ENCODE measurements at regions not wholly inside any gene's neighbourhood (a gene's known extent, or its start where the extent isn't known, plus 50 kb on each side); places are given as distances from the start of the nearest gene placed in this dataset.
A peak's percentile ranks its signal among the peaks of the same experiment; 100 is the strongest.

- DNase-seq: no peak
Observed at GRCh38 chr7:18276380-18276779, 219.2 kb upstream of the HDAC9 start.

GRCh38 chr7:18278316-18278715, 217.2 kb upstream of the HDAC9 start:
- FAIRE-seq (no peak), DNase-seq (peak in 1 of 5 donors; percentile 40)
- H3K4me1 ChIP-seq (ENCODE audit: control insufficient read depth in 2 of 3, insufficient read depth in 2 of 3, low read depth in 1 of 3, low read length in 3 of 3): no peaks in the 10 kb centered on the region
- H3K9me3 ChIP-seq (ENCODE audit: control insufficient read depth in 2 of 3, insufficient read depth in 1 of 3, low read length in 3 of 3): no peaks in the 10 kb centered on the region
- no peak overlapping the region for H3K4me3 ChIP-seq (ENCODE audit: low read length in 3 of 3)
- TF ChIP-seq CTCF (IDR thresholded peaks at IDR 0.05; ENCODE audit: borderline replicate concordance, extremely low read depth, insufficient read depth): no peak
- no peaks in the 10 kb centered on the region for H3K36me3 ChIP-seq (ENCODE audit: control insufficient read depth in 2 of 3, insufficient read depth in 3 of 3, low read length in 3 of 3)
- no peak overlapping the region for H3K27ac ChIP-seq (ENCODE audit: low read depth in 2 of 2, low read length in 2 of 2)
- no peaks in the 10 kb centered on the region for H3K27me3 ChIP-seq (ENCODE audit: control insufficient read depth, insufficient read depth, low read length)
- intact Hi-C loops (cut with DNase I): no loop called here
- H3K9ac ChIP-seq (ENCODE audit: low read length in 3 of 3): no peak overlapping the region

More at GRCh38 chr7:18276380-18276779, 219.2 kb upstream of the HDAC9 start:
- no peak overlapping the region for H3K9ac ChIP-seq (ENCODE audit: low read length in 3 of 3)
- no peak for FAIRE-seq
- intact Hi-C loops (cut with DNase I): no loop called here
- H3K4me3 ChIP-seq (ENCODE audit: low read length in 3 of 3): no peak overlapping the region
- TF ChIP-seq CTCF (IDR thresholded peaks at IDR 0.05; ENCODE audit: borderline replicate concordance, extremely low read depth, insufficient read depth): no peak
- H3K36me3 ChIP-seq (ENCODE audit: control insufficient read depth in 2 of 3, insufficient read depth in 3 of 3, low read length in 3 of 3): no peaks in the 10 kb centered on the region
- H3K27me3 ChIP-seq (ENCODE audit: control insufficient read depth, insufficient read depth, low read length): no peaks in the 10 kb centered on the region
- H3K4me1 ChIP-seq (ENCODE audit: control insufficient read depth in 2 of 3, insufficient read depth in 2 of 3, low read depth in 1 of 3, low read length in 3 of 3): no peaks in the 10 kb centered on the region
- no peaks in the 10 kb centered on the region for H3K9me3 ChIP-seq (ENCODE audit: control insufficient read depth in 2 of 3, insufficient read depth in 1 of 3, low read length in 3 of 3)
- H3K27ac ChIP-seq (ENCODE audit: low read depth in 2 of 2, low read length in 2 of 2): no peak overlapping the region

GRCh38 chr7:18283045-18283444, 212.5 kb upstream of the HDAC9 start:
- DNase-seq: no peak
- no peak for FAIRE-seq
- H3K4me1 ChIP-seq (ENCODE audit: control insufficient read depth in 2 of 3, insufficient read depth in 2 of 3, low read depth in 1 of 3, low read length in 3 of 3): no peaks in the 10 kb centered on the region
- no peak overlapping the region for H3K9ac ChIP-seq (ENCODE audit: low read length in 3 of 3)
- no peaks in the 10 kb centered on the region for H3K27me3 ChIP-seq (ENCODE audit: control insufficient read depth, insufficient read depth, low read length)
- TF ChIP-seq CTCF (IDR thresholded peaks at IDR 0.05; ENCODE audit: borderline replicate concordance, extremely low read depth, insufficient read depth): no peak
- intact Hi-C loops (cut with DNase I): no loop called here
- H3K4me3 ChIP-seq (ENCODE audit: low read length in 3 of 3): no peak overlapping the region
- H3K9me3 ChIP-seq (ENCODE audit: control insufficient read depth in 2 of 3, insufficient read depth in 1 of 3, low read length in 3 of 3): no peaks in the 10 kb centered on the region
- no peak overlapping the region for H3K27ac ChIP-seq (ENCODE audit: low read depth in 2 of 2, low read length in 2 of 2)
- no peaks in the 10 kb centered on the region for H3K36me3 ChIP-seq (ENCODE audit: control insufficient read depth in 2 of 3, insufficient read depth in 3 of 3, low read length in 3 of 3)

GRCh38 chr7:18287482-18287881, 208.1 kb upstream of the HDAC9 start:
- intact Hi-C loops (cut with DNase I): no loop called here

More at GRCh38 chr7:18287482-18287881, 208.1 kb upstream of the HDAC9 start:
- no peak for TF ChIP-seq CTCF (IDR thresholded peaks at IDR 0.05; ENCODE audit: borderline replicate concordance, extremely low read depth, insufficient read depth)
- no peaks in the 10 kb centered on the region for H3K27me3 ChIP-seq (ENCODE audit: control insufficient read depth, insufficient read depth, low read length)
- H3K36me3 ChIP-seq (ENCODE audit: control insufficient read depth in 2 of 3, insufficient read depth in 3 of 3, low read length in 3 of 3): no peaks in the 10 kb centered on the region
- no peaks in the 10 kb centered on the region for H3K9me3 ChIP-seq (ENCODE audit: control insufficient read depth in 2 of 3, insufficient read depth in 1 of 3, low read length in 3 of 3)
- DNase-seq: no peak
- H3K9ac ChIP-seq (ENCODE audit: low read length in 3 of 3): no peak overlapping the region
- no peak overlapping the region for H3K4me3 ChIP-seq (ENCODE audit: low read length in 3 of 3)
- H3K27ac ChIP-seq (ENCODE audit: low read depth in 2 of 2, low read length in 2 of 2): no peak overlapping the region
- FAIRE-seq: no peak
- H3K4me1 ChIP-seq (ENCODE audit: control insufficient read depth in 2 of 3, insufficient read depth in 2 of 3, low read depth in 1 of 3, low read length in 3 of 3): no peaks in the 10 kb centered on the region

All from kidney (tissue), 13 donors.